ENCODE measurements at regions not wholly inside any gene's neighbourhood (a gene's known extent, or its start where the extent isn't known, plus 50 kb on each side); places are given as distances from the start of the nearest gene placed in this dataset.
A peak's percentile ranks its signal among the peaks of the same experiment; 100 is the strongest.
"Not testable (repeated sequence)": the region's sequence is repeated elsewhere in the genome, so short reads cannot be mapped to it uniquely, and the experiment has no call there.

GRCh38 chr12:124070394-124071074, 97.5 kb downstream of the ZNF664 start:
- not testable (repeated sequence) for H3K4me3 Mint-ChIP-seq; H3K36me3 Mint-ChIP-seq; DNase-seq; H3K27ac Mint-ChIP-seq; ATAC-seq (ENCODE audit: low read depth in 2 of 2); H3K4me1 Mint-ChIP-seq; H3K27me3 Mint-ChIP-seq
- peaks cover 0 to 17% (median 9%) of the 10 kb centered on the region in 7 donors for H3K9me3 Mint-ChIP-seq

GRCh38 chr12:124071075-124071443, 98.0 kb downstream of the ZNF664 start:
- Mint-ChIP-seq H3K4me3 (no peak overlapping the region), H3K9me3 (peaks cover 0 to 16% (median 7%) of the 10 kb centered on the region in 7 donors), H3K27ac (no peak overlapping the region), H3K27me3 (peaks cover 0 to 6% (median 0%) of the 10 kb centered on the region in 3 donors), H3K4me1 (no peaks in the 10 kb centered on the region), H3K36me3 (no peaks in the 10 kb centered on the region)
- ATAC-seq (ENCODE audit: low read depth in 2 of 2) (no peak), DNase-seq (no peak)

GRCh38 chr12:124073356-124074035, 100.5 kb downstream of the ZNF664 start:
- H3K27me3 Mint-ChIP-seq = peaks cover 0 to 6% (median 0%) of the 10 kb centered on the region in 3 donors
- ATAC-seq (ENCODE audit: low read depth in 2 of 2) = no peak
- no peak overlapping the region for H3K27ac Mint-ChIP-seq
- H3K9me3 Mint-ChIP-seq = no peaks in the 10 kb centered on the region
- no peaks in the 10 kb centered on the region for H3K4me1 Mint-ChIP-seq
- DNase-seq = no peak
- H3K4me3 Mint-ChIP-seq = no peak overlapping the region
- no peaks in the 10 kb centered on the region for H3K36me3 Mint-ChIP-seq

- Mint-ChIP-seq H3K9me3 (no peaks in the 10 kb centered on the region), H3K27ac (no peak overlapping the region), H3K4me1 (no peaks in the 10 kb centered on the region), H3K36me3 (no peaks in the 10 kb centered on the region), H3K4me3 (no peak overlapping the region), H3K27me3 (peaks cover 0 to 6% (median 0%) of the 10 kb centered on the region in 3 donors)
- ATAC-seq (ENCODE audit: low read depth in 2 of 2) = no peak
- DNase-seq = no peak
Measured at GRCh38 chr12:124075841-124076240, 102.8 kb downstream of the ZNF664 start.

- H3K4me1 Mint-ChIP-seq = no peaks in the 10 kb centered on the region
- peak overlapping the region in 1 of 6 donors; percentile 23 for H3K27ac Mint-ChIP-seq
- H3K36me3 Mint-ChIP-seq = no peaks in the 10 kb centered on the region
- H3K27me3 Mint-ChIP-seq = peaks cover 0 to 6% (median 0%) of the 10 kb centered on the region in 3 donors
- ATAC-seq (ENCODE audit: low read depth in 2 of 2) (no peak), DNase-seq (no peak)
- no peak overlapping the region for H3K4me3 Mint-ChIP-seq
- H3K9me3 Mint-ChIP-seq = no peaks in the 10 kb centered on the region
Measured at GRCh38 chr12:124077701-124078100, 104.7 kb downstream of the ZNF664 start.

DNA sequence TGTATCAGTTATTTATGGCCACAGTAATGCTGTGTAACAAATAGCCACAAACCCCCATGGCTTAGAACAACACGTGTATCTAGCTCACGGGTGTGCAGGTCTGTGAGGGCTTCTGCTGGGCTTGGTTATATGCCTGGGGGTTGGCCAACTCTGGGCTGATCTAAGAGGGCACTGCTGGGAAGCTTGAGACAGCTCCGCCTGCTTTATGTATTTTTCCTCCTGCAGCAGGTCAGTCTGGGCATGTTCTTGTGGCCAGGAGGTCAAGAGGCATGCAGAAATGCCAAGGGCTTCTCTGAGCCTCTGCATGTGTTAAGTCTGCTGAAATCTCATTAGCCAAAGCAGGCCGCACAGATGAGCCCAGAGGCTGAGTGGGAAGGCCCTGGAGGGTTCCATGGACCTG, 105.8 kb downstream of the ZNF664 start:
- DNase-seq = no peak
- Mint-ChIP-seq H3K4me3 (no peak overlapping the region), H3K27me3 (peaks cover 0 to 3% (median 0%) of the 10 kb centered on the region in 3 donors), H3K36me3 (no peaks in the 10 kb centered on the region), H3K4me1 (no peaks in the 10 kb centered on the region), H3K9me3 (no peaks in the 10 kb centered on the region), H3K27ac (no peak overlapping the region)
- no peak for ATAC-seq (ENCODE audit: low read depth in 2 of 2)

- no peak for ATAC-seq (ENCODE audit: low read depth in 2 of 2)
- H3K4me1 Mint-ChIP-seq = no peaks in the 10 kb centered on the region
- H3K27me3 Mint-ChIP-seq = no peaks in the 10 kb centered on the region
Measured at GRCh38 chr12:124080649-124081048, 107.6 kb downstream of the ZNF664 start.

DNA sequence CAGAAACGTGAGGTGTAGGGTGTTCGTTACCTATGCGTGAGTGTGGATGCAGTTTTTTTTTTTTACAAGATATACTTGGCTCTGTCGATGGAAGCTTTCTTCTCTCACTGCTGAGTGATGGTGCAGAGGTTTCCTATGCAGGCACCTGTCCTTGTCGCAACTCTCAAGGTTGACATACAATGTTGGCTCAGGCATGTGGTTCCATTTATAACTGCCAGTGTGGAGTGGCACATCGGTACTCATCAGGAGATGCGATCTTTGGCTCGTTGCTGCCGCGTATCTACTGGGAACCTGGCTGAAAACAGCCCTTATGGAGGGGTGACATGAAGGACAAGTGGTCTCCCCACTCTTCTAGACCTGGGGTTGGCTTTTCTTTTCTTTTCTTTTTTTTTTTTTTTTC, 109.0 kb downstream of the ZNF664 start:
- no peak overlapping the region for H3K4me3 Mint-ChIP-seq
- no peaks in the 10 kb centered on the region for H3K4me1 Mint-ChIP-seq
- H3K36me3 Mint-ChIP-seq = peaks cover 0 to 4% of the 10 kb centered on the region in 2 donors
- peaks cover 0 to 3% (median 0%) of the 10 kb centered on the region in 7 donors for H3K9me3 Mint-ChIP-seq
- peak overlapping the region in 1 of 6 donors; percentile 86 for H3K27ac Mint-ChIP-seq
- ATAC-seq (ENCODE audit: low read depth in 2 of 2) = no peak
- no peak for DNase-seq
- H3K27me3 Mint-ChIP-seq = no peaks in the 10 kb centered on the region

More at GRCh38 chr12:124080649-124081048, 107.6 kb downstream of the ZNF664 start:
- no peaks in the 10 kb centered on the region for H3K36me3 Mint-ChIP-seq
- no peak overlapping the region for H3K4me3 Mint-ChIP-seq
- peaks cover 0 to 1% (median 0%) of the 10 kb centered on the region in 7 donors for H3K9me3 Mint-ChIP-seq
- DNase-seq = no peak
- no peak overlapping the region for H3K27ac Mint-ChIP-seq

GRCh38 chr12:124082687-124083086, 109.7 kb downstream of the ZNF664 start:
- DNase-seq (no peak), ATAC-seq (ENCODE audit: low read depth in 2 of 2) (no peak)
- Mint-ChIP-seq H3K27ac (no peak overlapping the region), H3K27me3 (no peaks in the 10 kb centered on the region), H3K9me3 (peaks cover 0 to 6% (median 0%) of the 10 kb centered on the region in 7 donors), H3K4me3 (no peak overlapping the region), H3K36me3 (peaks cover 0 to 4% of the 10 kb centered on the region in 2 donors), H3K4me1 (no peaks in the 10 kb centered on the region)

- ATAC-seq (ENCODE audit: low read depth in 2 of 2) = no peak
- no peak overlapping the region for H3K27ac Mint-ChIP-seq
- H3K9me3 Mint-ChIP-seq = peaks cover 0 to 6% (median 0%) of the 10 kb centered on the region in 7 donors
- H3K4me1 Mint-ChIP-seq = no peaks in the 10 kb centered on the region
- H3K27me3 Mint-ChIP-seq = no peaks in the 10 kb centered on the region
- no peak overlapping the region for H3K4me3 Mint-ChIP-seq
- DNase-seq = no peak
- H3K36me3 Mint-ChIP-seq = peaks cover 0 to 4% of the 10 kb centered on the region in 2 donors
Measured at GRCh38 chr12:124083708-124084107, 110.7 kb downstream of the ZNF664 start.

GRCh38 chr12:124085419-124086296, 112.6 kb downstream of the ZNF664 start:
- Mint-ChIP-seq H3K27me3 (no peaks in the 10 kb centered on the region), H3K4me3 (no peak overlapping the region), H3K4me1 (no peaks in the 10 kb centered on the region), H3K9me3 (peaks cover 0 to 6% (median 0%) of the 10 kb centered on the region in 7 donors), H3K36me3 (peaks cover 0 to 4% of the 10 kb centered on the region in 2 donors), H3K27ac (no peak overlapping the region)
- no peak for DNase-seq
- no peak for ATAC-seq (ENCODE audit: low read depth in 2 of 2)

- Mint-ChIP-seq H3K27me3 (no peaks in the 10 kb centered on the region), H3K36me3 (peaks cover 0 to 4% of the 10 kb centered on the region in 2 donors), H3K9me3 (peaks cover 0 to 6% (median 0%) of the 10 kb centered on the region in 7 donors), H3K27ac (no peak overlapping the region), H3K4me3 (no peak overlapping the region), H3K4me1 (no peaks in the 10 kb centered on the region)
- no peak for DNase-seq
- ATAC-seq (ENCODE audit: low read depth in 2 of 2) = no peak
Measured at GRCh38 chr12:124086299-124086898, 113.4 kb downstream of the ZNF664 start.
